Type B pancreatic cell (in vitro differentiated cells): ENCODE measurements at regions not wholly inside any gene's neighbourhood (a gene's known extent, or its start where the extent isn't known, plus 50 kb on each side); places are given as distances from the start of the nearest gene placed in this dataset.
A peak's percentile ranks its signal among the peaks of the same experiment; 100 is the strongest.
"Not testable (repeated sequence)": the region's sequence is repeated elsewhere in the genome, so short reads cannot be mapped to it uniquely, and the experiment has no call there.

Experiments used
- DNase-seq: peaks from one replicate; pipeline ENCODE4 v3.0.0; 2021; ENCODE audit warnings: mixed read lengths; ENCODE audit not compliant: unreplicated experiment; ENCODE audit errors: extremely low spot score
- H3K27ac Mint-ChIP-seq: 2 replicates; pipeline ENCODE4 v1.8.0; 2021; ENCODE audit warnings: mild to moderate bottlenecking, mixed read lengths
- H3K27me3 Mint-ChIP-seq: 2 replicates; pipeline ENCODE4 v1.8.0; 2021; ENCODE audit warnings: mixed read lengths
- H3K36me3 Mint-ChIP-seq: 2 replicates; pipeline ENCODE4 v1.8.0; 2021; ENCODE audit warnings: mixed read lengths
- H3K4me1 Mint-ChIP-seq: one replicate; pipeline ENCODE4 v1.8.0; 2021; ENCODE audit warnings: mixed read lengths; ENCODE audit not compliant: unreplicated experiment
- H3K4me3 Mint-ChIP-seq: 2 replicates; pipeline ENCODE4 v1.8.0; 2021; ENCODE audit warnings: mild to moderate bottlenecking, mixed read lengths
- H3K9me3 Mint-ChIP-seq: 2 replicates; pipeline ENCODE4 v1.8.0; 2021; ENCODE audit warnings: mixed read lengths
- CTCF ChIP-seq: fragments of 200-600 bp; sonication (generic); conservative IDR thresholded peaks from 2 replicates; pipeline ENCODE4 v1.5.0; 2021; ENCODE audit warnings: antibody characterized with exemption, mild to moderate bottlenecking

GRCh38 chr2:166775176-166775575 is 113.1 kb upstream of the XIRP2 start:
- Mint-ChIP-seq H3K36me3 (no peaks in the 10 kb centered on the region), H3K4me3 (no peak overlapping the region), H3K27ac (no peak overlapping the region), H3K4me1 (peaks cover 13% of the 10 kb centered on the region), H3K27me3 (no peaks in the 10 kb centered on the region), H3K9me3 (no peaks in the 10 kb centered on the region)
- TF ChIP-seq CTCF = no peak
- no peak for DNase-seq

DNA sequence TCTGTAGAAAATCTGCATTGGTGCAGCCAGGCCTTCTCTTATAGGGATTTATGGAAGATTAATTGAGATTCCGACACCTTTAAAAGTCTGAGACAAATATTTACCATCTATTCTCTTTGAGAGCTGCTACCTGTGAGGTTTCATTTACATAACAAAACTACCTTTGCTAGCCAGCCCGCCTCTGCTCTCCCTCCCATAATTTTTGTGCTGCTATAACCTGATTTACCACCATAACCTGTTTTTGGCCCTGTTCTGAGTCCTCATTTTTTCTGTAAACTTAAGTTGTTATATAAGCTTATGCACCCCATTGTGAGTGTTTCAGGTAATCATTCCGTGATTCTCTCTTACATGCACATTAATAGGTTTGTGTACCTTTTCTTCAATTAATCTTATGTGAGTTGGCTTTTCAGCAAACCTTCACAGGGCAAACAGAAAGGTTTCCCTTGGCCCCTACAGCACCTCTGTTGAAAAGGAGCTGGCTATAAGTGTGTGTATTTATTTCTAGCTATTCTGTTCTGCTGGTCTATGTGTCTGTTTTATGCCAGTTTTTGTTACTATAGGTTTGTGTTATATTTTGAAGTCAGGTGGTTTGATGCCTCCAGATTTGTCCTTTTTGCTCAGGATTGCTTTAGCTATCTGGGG is 114.9 kb upstream of the XIRP2 start:
- TF ChIP-seq CTCF = no peak
- Mint-ChIP-seq H3K4me1 (peaks cover 4% of the 10 kb centered on the region), H3K4me3 (peak overlapping the region; percentile 7), H3K9me3 (peaks cover 4% of the 10 kb centered on the region), H3K27ac (peak overlapping the region; percentile 8), H3K27me3 (no peaks in the 10 kb centered on the region), H3K36me3 (no peaks in the 10 kb centered on the region)
- no peak for DNase-seq

DNA sequence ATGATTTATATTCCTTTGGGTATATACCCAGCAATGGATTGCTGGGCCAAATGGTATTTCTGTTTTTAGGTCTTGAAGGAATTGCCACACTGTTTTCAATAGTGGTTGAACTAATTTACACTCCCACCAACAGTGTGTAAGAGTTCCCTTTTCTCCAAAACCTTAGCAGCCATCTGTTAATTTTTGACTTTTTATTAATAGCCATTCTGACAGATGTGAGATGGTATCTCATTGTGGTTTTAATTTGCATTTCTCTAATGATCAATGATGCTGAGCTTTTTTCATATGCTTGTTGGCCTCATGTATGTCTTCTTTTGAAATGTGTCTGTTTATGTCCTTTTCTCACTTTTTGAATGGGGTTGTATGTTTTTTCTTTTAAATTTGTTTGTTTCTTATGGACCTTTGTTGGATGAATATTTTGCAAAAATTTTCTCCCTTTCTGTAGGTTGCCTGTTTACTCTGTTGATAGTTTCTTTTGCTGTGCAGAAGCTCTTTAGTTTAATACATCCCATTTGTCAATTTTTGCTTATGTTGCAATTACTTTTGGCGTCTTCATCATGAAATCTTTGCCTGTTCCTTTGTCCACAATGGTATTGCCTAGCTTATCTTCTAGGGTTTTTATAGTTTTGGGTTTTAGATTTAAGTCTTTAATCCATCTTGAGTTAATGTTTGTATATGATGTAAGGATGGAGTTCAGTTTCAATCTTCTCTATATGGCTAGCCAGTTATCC is 119.7 kb upstream of the XIRP2 start:
- peaks cover 4% of the 10 kb centered on the region for H3K9me3 Mint-ChIP-seq
- DNase-seq = no peak
- no peak overlapping the region for H3K4me3 Mint-ChIP-seq
- no peaks in the 10 kb centered on the region for H3K27me3 Mint-ChIP-seq
- no peak for TF ChIP-seq CTCF
- no peaks in the 10 kb centered on the region for H3K36me3 Mint-ChIP-seq
- no peak overlapping the region for H3K27ac Mint-ChIP-seq
- H3K4me1 Mint-ChIP-seq = peaks cover 11% of the 10 kb centered on the region

- H3K27me3 Mint-ChIP-seq, H3K36me3 Mint-ChIP-seq, H3K27ac Mint-ChIP-seq, DNase-seq, H3K9me3 Mint-ChIP-seq, H3K4me3 Mint-ChIP-seq, H3K4me1 Mint-ChIP-seq: not testable (repeated sequence)
Measured at GRCh38 chr2:166766769-166767322, 121.4 kb upstream of the XIRP2 start.

DNA sequence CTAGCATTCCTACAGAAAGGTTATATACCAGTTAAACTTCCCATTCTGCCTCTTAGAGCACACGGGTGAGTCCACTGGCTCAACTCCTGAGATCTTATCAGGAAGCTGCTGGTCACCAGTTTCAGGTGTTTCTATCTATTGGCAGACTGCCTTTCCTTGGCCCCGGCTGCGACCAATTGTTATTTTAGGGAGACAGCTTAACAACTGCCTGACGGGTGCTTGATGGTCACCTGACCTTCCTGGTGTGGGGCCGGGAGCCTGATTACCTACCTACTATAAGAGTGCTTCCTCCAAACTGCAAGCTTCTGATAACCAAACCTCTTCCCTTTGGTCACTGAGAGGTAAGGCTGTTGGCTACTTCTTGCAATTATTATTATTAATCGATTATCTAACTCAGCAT is 122.1 kb upstream of the XIRP2 start:
- Mint-ChIP-seq H3K27ac (no peak overlapping the region), H3K4me3 (no peak overlapping the region), H3K36me3 (no peaks in the 10 kb centered on the region), H3K27me3 (no peaks in the 10 kb centered on the region), H3K9me3 (peaks cover 4% of the 10 kb centered on the region), H3K4me1 (peaks cover 7% of the 10 kb centered on the region)
- no peak for TF ChIP-seq CTCF
- no peak for DNase-seq

- Mint-ChIP-seq H3K36me3 (no peaks in the 10 kb centered on the region), H3K4me1 (peaks cover 7% of the 10 kb centered on the region), H3K4me3 (no peak overlapping the region), H3K27ac (no peak overlapping the region), H3K27me3 (no peaks in the 10 kb centered on the region), H3K9me3 (peaks cover 4% of the 10 kb centered on the region)
- TF ChIP-seq CTCF = no peak
- no peak for DNase-seq
Measured at GRCh38 chr2:166765141-166765540, 123.1 kb upstream of the XIRP2 start.
